Dermis microvascular lymphatic vessel endothelial cell (primary cell): ENCODE measurements at regions not wholly inside any gene's neighbourhood (a gene's known extent, or its start where the extent isn't known, plus 50 kb on each side); places are given as distances from the start of the nearest gene placed in this dataset.

ENCODE experiments used
- DNase-seq, 2 donors: peaks; one replicate each; pipeline versions ENCODE4 v3.0.0 to v3.0.0-alpha.2; 2010; ENCODE audit warnings: low read depth in 2 of 2

DNA sequence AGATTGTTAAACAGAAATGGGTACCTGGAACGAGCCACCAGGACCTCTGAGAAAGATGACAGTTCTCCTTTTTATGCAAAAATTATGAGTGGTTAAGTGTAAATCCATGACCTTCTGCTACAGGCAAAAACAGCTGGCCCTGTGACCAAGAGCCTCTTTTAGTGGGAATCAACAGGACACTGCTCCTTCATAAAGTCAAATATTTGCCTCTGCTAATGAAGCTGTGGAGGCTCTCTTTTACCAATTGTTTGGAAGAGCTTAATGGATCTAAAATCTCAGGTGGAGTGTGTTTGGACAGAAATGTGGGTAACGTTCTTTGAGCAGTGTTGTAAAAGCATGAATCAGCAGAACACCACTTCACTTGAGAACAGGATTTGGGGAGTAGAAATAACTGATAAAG is 117.5 kb upstream of the PCSK2 start:
- DNase-seq, result no peak

DNA sequence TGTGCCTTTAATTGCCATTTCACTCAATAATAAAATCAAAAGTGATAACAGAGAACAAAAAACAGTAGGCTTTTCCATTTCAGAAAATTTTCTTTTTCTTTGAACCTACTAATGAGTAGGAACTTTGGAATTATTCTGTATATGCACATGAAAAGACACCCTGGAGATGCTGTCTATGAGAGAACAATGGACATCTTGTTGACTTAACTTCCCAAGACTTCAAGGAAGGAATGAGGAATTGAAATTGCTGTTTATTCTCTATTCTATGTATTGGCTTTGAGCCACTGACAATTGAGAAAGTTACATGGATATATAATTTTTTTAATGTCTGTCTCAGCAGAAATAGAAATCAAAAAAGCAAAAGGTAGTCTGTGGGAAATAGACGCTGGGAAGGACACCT is 98.6 kb upstream of the PCSK2 start:
- DNase-seq, result no peak

DNA sequence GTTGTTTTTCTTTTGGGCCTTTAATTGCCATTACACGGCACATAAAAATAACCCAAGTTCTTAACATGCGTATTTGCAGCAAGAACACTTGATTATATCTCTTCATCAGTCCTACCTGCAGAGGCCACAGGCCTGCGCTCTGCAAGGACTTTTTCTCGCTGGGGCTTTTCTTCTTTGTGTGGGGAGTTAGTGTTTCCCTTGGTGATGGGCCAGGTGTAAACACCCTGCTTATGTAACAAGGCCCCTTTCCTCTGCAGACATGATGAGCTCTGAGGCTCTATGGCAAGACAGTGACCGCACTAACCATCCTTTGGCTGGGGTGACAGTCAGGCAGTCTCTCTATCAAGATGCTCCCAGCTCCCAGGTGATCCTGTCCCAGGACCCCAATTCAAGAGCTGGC is 97.8 kb upstream of the PCSK2 start:
- no peak for DNase-seq

DNA sequence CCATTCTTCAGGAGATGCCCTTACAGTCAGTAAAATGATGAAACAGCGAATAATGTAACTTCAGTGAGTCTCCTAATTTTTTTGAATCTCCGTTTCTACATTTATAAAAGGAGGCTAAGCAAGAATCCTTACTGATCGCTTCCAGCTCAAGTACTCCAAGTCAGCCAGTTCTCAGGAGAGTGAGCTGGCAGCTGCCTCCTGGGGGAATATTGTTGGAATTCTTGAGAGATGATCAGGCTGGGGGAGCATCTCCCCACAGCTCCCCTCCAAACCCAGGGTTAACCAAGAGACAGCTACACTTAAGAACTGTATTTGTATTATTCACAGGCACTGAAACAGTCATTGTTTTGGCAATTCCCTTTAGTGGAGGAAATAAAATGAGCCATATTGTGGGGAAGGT is 89.1 kb upstream of the PCSK2 start:
- DNase-seq, result no peak

DNA sequence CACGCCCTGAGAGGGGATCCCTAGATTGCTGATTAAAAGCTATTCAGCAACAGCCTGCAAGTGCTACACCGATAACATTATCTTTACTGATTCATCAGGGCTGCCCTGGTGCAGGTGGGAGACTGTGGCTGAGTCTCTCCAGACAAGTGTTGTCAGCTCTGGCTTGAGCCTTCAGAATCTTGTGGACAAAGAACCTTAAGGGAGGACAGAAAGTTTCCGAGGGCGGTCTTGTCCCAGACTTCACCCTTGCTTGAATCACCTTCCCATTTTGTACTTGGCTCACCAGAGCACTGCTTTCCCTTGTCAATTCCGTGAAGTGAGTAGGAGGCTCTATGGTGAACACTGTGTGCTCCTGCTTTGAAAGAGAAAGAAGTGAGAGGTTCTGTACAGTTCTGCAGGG is 88.6 kb upstream of the PCSK2 start:
- no peak for DNase-seq

DNA sequence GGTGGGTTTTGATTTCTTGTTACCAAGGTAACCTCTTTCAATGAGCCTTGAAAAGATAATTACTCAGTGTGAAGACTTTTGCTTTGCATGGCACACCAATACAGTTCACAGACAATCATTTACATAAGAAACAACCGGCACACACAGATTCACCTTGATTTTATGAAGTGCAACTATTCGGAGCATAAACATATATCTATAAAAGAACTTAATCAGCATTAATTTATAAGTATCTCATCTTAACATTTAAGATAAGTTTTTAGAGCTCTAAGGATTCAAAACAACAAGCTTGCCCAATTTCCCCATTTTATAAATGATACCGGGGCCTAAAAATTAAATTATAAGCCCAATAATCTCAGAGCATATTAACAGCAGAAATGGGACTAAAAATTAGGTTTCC is 85.9 kb upstream of the PCSK2 start:
- no peak for DNase-seq

DNA sequence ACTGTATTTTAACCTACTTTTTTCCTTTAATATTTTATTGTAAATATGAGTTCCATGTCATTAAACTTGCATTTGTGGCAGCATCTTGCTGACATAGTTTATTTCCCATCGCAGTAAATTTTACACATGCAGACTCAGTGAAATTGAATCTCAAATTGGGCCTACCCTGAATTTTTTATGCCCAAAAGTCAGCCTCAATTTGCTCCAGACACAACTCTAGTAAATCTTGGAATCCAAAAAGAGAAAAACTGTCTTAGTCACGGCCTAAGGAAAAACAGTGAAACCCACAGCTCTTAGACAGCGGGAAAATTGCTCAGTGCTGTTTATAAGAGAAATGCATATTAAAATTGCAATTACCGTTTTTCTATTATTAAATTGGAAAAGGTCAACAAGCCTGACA is 85.3 kb upstream of the PCSK2 start:
- DNase-seq, result no peak

DNA sequence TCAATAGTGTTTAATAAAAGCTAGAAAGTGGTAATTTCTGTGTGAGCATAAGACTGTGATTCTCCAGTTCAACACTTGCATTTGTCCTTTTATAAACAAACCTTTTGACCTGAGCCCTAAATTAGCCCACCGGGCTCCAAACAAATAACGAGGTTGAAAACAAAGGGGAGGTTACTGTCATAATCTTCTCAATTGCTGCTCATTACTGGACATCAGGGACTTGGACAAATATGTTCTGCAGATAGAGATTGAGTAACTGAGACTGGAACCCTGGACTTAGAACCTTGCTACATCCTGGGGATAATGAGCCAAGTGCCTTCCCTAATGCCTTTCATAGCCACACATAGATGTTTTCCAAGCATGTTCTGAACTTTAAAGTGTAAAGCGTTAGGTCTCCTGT is 84.2 kb upstream of the PCSK2 start:
- no peak for DNase-seq

DNA sequence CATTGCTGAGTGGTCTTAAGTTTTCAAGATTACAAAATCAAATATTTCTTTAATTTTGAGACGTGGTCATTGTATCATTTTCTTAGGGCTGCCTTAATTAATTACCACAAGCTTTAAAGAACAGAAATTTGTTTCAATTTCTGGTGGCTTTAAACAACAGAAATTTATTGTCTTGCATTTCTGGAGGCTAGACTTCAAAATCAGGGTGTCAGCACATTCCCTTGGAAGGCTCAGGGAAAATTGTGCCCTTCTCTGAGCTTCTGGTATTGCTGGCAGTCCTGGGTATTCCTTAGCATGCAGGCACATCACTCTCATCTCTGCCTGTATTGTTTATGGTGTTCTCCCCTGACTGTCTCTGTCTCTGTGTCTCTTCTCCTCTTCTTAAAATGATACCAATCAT is 76.0 kb upstream of the PCSK2 start:
- DNase-seq, result no peak

DNA sequence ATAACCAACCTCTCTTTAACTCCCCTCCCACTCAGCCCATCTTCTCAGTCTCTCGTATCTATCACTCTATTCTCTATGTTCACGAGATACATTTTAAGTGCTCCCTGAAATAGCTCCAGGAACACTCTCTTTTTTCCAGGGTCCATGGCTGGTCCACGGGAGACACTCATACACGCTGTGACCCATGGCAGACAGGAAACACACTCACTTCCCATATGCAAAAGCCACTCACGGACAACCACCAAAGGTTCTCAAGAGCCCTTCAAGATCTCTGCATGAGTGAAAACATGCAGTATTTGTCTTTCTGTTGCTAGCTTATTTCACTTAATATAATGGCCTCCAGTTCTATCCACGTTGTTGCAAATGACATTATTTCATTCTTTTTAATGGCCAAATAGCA is 71.4 kb upstream of the PCSK2 start:
- no peak for DNase-seq

DNA sequence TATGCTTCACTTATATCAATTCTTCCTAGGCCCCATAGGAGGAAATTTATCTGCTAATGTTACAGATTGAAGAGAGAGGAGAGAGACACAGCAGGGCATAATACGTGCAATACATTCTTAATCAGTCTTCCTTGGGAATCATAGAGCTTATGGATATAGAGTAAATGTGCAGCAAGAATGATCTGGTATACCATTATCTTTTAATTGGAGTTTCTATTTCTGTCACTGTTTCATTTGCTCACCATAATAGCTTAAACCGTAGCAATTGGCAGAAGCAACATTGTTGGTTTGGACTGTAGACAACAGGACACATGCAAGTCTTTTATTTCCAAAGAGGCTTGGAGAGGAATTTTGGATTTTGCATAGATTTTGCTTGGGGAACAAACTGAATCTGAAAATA is 68.1 kb upstream of the PCSK2 start:
- no peak for DNase-seq

DNA sequence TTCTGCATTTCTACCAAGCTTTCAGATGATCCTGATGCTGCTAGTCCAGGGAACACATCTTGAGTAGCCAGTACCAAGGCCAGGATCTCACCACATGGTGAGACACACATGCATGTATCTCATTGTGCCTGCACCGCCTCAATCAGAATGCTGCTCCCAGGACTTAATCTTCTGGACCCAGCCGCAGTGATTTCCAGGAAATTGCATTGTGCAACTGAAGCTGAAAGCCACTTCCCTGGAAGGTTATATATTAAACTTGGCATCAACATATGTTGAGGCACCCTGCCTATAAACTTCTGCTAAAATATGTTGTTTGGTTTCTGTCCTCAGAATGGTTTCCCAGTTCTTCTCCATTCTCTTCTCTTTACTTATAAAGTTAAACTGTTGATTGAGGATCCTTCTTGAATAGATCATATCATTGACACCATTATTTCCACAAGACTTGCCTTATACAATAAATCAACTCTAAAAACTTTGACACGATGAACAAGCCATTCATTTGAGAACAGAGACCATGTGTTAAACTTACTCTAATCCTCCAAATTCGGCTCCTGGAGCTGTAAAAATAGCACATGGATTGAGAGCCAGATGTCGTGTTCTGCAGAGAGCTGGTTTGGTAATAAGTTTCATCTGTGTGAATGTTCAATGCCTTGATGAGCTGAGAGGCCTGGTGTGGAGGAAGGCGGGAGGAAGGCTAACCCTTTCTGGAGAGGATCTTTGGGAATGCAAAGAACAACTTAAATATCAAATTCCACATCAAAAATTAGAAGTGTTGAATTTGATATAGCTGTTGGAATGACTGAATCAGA is 65.0 kb upstream of the PCSK2 start:
- DNase-seq, result no peak

DNA sequence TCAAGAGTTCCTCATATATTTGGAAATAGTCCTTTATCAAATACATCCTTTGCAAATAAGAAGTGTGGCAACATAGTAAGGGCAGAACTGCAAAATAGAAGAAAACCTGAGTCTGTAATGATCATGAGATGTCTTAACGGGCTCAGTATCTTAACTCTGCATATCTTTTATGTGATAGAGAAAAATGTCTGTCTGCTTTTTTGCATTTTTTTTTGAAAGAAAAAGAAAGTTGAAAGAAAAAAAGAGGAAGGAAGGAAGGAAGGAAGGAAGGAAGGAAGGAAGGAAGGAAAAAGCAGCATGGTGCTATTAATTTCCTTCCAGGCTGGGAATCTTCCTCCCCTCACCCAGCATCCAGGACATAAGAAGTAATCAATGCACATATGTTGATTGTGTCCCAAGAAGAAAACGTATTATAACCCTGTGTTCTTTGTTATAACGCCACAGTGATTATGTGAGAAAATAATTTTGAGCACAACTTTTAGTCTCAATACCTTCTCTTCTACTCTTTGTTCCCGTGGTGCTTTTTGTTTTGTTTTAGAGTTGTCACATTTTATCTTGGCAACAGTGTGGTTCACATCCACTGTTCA is 58.7 kb upstream of the PCSK2 start:
- DNase-seq, result no peak

DNA sequence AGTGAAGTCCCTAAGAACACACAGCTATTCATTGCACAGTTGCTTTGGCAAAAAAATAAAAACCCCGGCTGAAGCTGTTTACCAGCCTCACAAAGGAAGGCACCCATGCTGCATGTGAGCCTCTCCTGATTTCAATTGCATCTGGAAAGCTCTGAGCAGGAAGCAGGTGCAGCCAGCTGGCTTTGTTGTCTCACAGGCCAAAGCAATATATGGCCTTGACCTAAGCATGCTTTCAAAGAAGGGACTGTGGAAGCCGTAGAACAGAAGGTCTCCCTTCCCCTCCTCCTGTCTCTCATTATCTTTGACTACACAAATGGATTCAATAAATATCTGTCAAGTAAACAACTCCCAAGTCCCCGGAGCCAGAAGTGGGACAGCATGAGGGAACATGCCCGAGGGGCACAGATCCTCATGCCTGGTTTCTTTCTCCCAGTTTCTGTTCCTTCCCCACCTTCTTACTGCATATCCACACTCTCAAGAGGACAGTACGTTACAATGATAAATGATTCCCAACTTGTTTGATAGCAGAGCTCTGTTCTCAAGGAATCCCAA is 57.2 kb upstream of the PCSK2 start:
- DNase-seq, result no peak

DNA sequence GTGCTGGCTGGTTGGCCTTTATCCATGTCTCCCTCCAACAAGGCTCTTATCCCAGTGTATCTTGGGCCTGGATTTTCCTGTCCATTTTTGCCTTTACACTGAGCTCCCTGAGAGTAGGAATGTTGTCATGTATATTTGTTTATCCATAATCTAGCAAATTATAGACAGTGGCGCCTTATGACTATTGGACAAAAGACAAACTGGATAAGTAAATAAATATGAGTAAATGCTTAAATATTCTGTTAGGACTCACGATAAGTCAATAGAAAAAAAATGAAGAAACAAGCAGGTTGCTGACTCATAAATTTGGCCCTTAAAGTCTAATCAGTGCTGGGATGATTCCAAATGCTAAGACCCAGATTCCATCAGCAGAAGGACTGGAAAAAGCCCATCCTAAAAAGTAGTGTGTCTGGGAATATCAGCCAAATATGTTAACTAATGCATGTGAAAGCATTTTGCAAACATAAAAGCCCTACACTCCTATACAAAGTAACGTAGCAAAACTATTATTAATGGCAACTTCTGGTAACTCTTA is 55.0 kb upstream of the PCSK2 start:
- DNase-seq, result no peak

DNA sequence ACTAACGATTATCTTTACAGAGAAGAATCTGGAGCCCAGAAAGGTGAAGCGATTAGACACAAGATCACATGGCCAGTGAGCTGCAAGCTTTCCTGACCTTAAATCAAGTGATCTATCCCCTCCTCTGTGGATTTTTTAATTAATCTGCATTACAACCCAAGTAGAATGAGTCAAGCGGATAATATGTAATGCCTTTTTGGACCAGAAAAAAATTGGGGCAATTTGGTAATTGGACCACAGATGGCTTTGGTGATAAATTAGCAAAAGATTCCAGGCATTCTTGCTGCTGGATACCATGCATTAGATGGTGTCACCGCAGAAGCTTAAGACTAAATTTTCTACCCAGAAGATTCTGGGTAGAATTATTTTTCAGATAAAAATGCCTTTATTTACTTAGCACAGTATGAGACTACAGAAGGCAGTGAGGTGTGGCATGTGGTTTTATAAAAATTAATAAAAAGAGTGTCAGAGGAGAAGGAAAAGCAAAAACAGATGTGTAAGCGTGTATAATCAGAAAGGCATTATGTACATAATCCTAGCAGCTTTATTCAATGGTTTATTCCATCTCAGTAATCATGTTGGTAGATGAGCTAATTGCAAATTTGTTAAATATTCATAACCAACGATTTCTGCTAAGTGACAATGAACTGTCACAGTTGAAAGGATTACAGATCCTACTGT is 53.9 kb upstream of the PCSK2 start:
- no peak for DNase-seq
